Ramos (cell line): ENCODE measurements at regions not wholly inside any gene's neighbourhood (a gene's known extent, or its start where the extent isn't known, plus 50 kb on each side); places are given as distances from the start of the nearest gene placed in this dataset.
"Not testable (repeated sequence)": the region's sequence is repeated elsewhere in the genome, so short reads cannot be mapped to it uniquely, and the experiment has no call there.

ENCODE experiments used
- in situ Hi-C: fragments of 300-500 bp; cut with MboI; formaldehyde crosslinking; loops from one replicate; pipeline ENCODE4 v1.14.3; 2022; ENCODE audit warnings: low sequenced_read_pairs; ENCODE audit not compliant: unreplicated experiment

- in situ Hi-C loops = loop anchor here (10.0 kb wide), 1 partner anchor 88 kb away; no protein-coding TSS in a partner anchor
Measured at GRCh38 chr2:8586457-8587051, 95.3 kb upstream of the ID2 start.

GRCh38 chr2:8587251-8587791, 94.5 kb upstream of the ID2 start:
- in situ Hi-C loops = loop anchor here (10.0 kb wide), 1 partner anchor 87 kb away; no protein-coding TSS in a partner anchor

GRCh38 chr2:8587920-8588830, 93.7 kb upstream of the ID2 start:
- in situ Hi-C loops = loop anchor here (10.0 kb wide), 1 partner anchor 87 kb away; no protein-coding TSS in a partner anchor

GRCh38 chr2:8588831-8589191, 93.0 kb upstream of the ID2 start:
- in situ Hi-C loops = loop anchor here (10.0 kb wide), 1 partner anchor 86 kb away; no protein-coding TSS in a partner anchor

GRCh38 chr2:8589721-8590120, 92.1 kb upstream of the ID2 start:
- in situ Hi-C loops = loop anchor here (10.0 kb wide), 1 partner anchor 85 kb away; no protein-coding TSS in a partner anchor

- in situ Hi-C loops = no loop called here
Measured at GRCh38 chr2:8590938-8591337, 90.9 kb upstream of the ID2 start.

- in situ Hi-C loops = no loop called here
Measured at GRCh38 chr2:8592736-8593135, 89.1 kb upstream of the ID2 start.

- in situ Hi-C loops = no loop called here
Measured at GRCh38 chr2:8593243-8593642, 88.6 kb upstream of the ID2 start.

- in situ Hi-C loops = no loop called here
Measured at GRCh38 chr2:8594731-8595427, 87.0 kb upstream of the ID2 start.

GRCh38 chr2:8595428-8595805, 86.4 kb upstream of the ID2 start:
- in situ Hi-C loops = no loop called here

- in situ Hi-C loops = no loop called here
Measured at GRCh38 chr2:8595811-8596600, 85.8 kb upstream of the ID2 start.

- in situ Hi-C loops = no loop called here
Measured at GRCh38 chr2:8597094-8597493, 84.8 kb upstream of the ID2 start.

- in situ Hi-C loops = no loop called here
Measured at GRCh38 chr2:8597559-8598225, 84.2 kb upstream of the ID2 start.

- in situ Hi-C loops = no loop called here
Measured at GRCh38 chr2:8598295-8599165, 83.3 kb upstream of the ID2 start.

- in situ Hi-C loops = no loop called here
Measured at GRCh38 chr2:8599421-8600242, 82.2 kb upstream of the ID2 start.

- in situ Hi-C loops = no loop called here
Measured at GRCh38 chr2:8600456-8600855, 81.4 kb upstream of the ID2 start.

- in situ Hi-C loops = no loop called here
Measured at GRCh38 chr2:8602809-8603208, 79.0 kb upstream of the ID2 start.

- in situ Hi-C loops = not testable (repeated sequence)
Measured at GRCh38 chr2:8603356-8603755, 78.5 kb upstream of the ID2 start.
